ENCODE measurements at regions not wholly inside any gene's neighbourhood (a gene's known extent, or its start where the extent isn't known, plus 50 kb on each side); places are given as distances from the start of the nearest gene placed in this dataset.

DNA sequence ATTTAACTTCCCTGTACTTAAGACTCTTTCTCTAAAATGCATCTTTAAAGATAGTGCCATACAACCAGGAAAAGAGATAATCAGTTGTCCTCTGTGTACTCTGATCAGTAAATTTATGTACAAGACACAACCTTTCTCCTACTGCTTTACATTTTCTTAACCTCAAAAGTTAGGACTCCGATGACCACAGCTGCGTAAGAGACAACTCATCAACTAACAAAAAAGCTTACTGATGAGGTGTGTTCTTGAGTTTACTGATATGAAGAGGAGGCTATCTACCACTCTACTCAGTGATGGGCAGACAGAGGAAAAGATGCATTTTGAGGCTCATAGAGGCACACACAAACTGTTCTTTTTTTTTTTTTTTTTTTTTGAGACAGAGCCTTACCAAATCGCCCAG lies 71.4 kb upstream of the HIF1A start:
- intact Hi-C loops (cut with DNase I): no loop called here
- no peaks in the 10 kb centered on the region for H3K9me3 ChIP-seq
- no peaks in the 10 kb centered on the region for H3K27me3 ChIP-seq
- H3K4me1 ChIP-seq: peaks cover 0 to 23% of the 10 kb centered on the region in 2 donors
- H3K4me3 ChIP-seq: no peak overlapping the region
- ATAC-seq (no peak), DNase-seq (no peak)
- TF ChIP-seq, protein P1, sequence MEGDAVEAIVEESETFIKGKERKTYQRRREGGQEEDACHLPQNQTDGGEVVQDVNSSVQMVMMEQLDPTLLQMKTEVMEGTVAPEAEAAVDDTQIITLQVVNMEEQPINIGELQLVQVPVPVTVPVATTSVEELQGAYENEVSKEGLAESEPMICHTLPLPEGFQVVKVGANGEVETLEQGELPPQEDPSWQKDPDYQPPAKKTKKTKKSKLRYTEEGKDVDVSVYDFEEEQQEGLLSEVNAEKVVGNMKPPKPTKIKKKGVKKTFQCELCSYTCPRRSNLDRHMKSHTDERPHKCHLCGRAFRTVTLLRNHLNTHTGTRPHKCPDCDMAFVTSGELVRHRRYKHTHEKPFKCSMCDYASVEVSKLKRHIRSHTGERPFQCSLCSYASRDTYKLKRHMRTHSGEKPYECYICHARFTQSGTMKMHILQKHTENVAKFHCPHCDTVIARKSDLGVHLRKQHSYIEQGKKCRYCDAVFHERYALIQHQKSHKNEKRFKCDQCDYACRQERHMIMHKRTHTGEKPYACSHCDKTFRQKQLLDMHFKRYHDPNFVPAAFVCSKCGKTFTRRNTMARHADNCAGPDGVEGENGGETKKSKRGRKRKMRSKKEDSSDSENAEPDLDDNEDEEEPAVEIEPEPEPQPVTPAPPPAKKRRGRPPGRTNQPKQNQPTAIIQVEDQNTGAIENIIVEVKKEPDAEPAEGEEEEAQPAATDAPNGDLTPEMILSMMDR (IDR thresholded peaks at IDR 0.05): no peak
- no peak overlapping the region for H3K27ac ChIP-seq
- H3K36me3 ChIP-seq: no peaks in the 10 kb centered on the region

DNA sequence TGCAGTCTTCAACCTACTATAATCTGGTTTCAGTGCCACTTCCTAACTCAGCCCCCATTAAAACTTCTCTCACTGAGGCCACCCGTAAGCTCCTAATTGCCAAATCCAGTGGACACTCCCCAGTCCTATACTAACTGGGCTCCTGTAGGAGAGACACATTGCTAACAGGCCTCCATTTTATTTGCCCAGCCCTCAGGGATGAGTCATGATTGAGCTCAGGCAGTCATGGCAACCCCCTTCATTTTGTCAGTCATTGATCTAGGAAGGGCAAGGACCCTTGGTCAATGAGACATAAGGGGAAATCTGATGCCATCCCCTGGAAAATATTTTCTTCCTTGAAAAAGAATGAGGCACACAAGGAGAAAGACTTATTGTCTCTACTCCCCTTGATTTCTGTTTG lies 70.1 kb upstream of the HIF1A start:
- peaks cover 0 to 13% of the 10 kb centered on the region in 2 donors for H3K4me1 ChIP-seq
- no peaks in the 10 kb centered on the region for H3K27me3 ChIP-seq
- no peak for DNase-seq
- H3K4me3 ChIP-seq: no peak overlapping the region
- ATAC-seq: no peak
- no peaks in the 10 kb centered on the region for H3K9me3 ChIP-seq
- H3K36me3 ChIP-seq: no peaks in the 10 kb centered on the region
- intact Hi-C loops (cut with DNase I): no loop called here
- TF ChIP-seq, protein P1 (IDR thresholded peaks at IDR 0.05): no peak
- H3K27ac ChIP-seq: no peak overlapping the region

- Histone ChIP-seq H3K4me1 (peaks cover 0 to 8% of the 10 kb centered on the region in 2 donors), H3K27me3 (no peaks in the 10 kb centered on the region), H3K36me3 (no peaks in the 10 kb centered on the region), H3K4me3 (no peak overlapping the region), H3K27ac (peak overlapping the region in 1 of 2 donors; percentile 64), H3K9me3 (no peaks in the 10 kb centered on the region)
- intact Hi-C loops (cut with DNase I): no loop called here
- no peak for DNase-seq
- TF ChIP-seq, protein P1 (IDR thresholded peaks at IDR 0.05): no peak
- ATAC-seq: no peak
Observed at GRCh38 chr14:61627612-61628011, 67.7 kb upstream of the HIF1A start.

- ATAC-seq (no peak), DNase-seq (no peak)
- H3K4me1 ChIP-seq: peaks cover 0 to 8% of the 10 kb centered on the region in 2 donors
- peak overlapping the region in 1 of 2 donors; percentile 64 for H3K27ac ChIP-seq
- TF ChIP-seq, protein P1 (IDR thresholded peaks at IDR 0.05): no peak
- H3K9me3 ChIP-seq: no peaks in the 10 kb centered on the region
- no peak overlapping the region for H3K4me3 ChIP-seq
- H3K27me3 ChIP-seq: no peaks in the 10 kb centered on the region
- no peaks in the 10 kb centered on the region for H3K36me3 ChIP-seq
- intact Hi-C loops (cut with DNase I): no loop called here
Observed at GRCh38 chr14:61628016-61628725, 67.1 kb upstream of the HIF1A start.

DNA sequence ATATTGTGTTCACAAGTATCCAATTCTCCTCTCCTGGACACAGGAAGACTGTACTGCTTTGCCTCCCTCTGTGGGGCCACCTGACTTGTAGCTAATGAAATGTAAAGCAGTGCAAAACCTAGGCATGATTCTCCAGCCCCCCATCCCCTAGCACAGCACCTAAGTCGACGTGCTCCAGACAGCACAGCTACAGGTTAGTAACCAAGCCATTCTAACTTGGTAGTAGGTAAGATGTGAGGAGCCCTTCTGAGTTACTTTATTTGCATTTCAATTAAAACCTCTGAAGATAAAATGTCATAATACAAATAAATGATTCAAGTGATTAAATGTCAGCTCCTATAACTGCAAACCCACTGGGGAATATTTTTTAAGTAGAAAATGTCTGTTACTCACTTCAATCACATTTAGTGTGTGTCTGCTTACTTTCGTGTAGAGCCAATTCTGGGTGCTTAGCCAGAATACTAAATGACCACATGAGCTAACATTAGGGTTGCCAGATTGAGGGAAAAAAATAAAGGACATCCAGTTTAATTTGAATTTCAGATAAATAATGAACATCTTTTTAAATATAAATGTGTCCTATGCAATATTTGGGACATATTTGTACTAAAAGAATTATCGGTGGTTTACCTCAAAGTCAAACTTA lies 64.8 kb upstream of the HIF1A start:
- Histone ChIP-seq H3K36me3 (no peaks in the 10 kb centered on the region), H3K27me3 (no peaks in the 10 kb centered on the region), H3K4me3 (no peak overlapping the region), H3K27ac (no peak overlapping the region), H3K4me1 (peaks cover 0 to 8% of the 10 kb centered on the region in 2 donors), H3K9me3 (no peaks in the 10 kb centered on the region)
- TF ChIP-seq, protein P1 (IDR thresholded peaks at IDR 0.05): no peak
- DNase-seq: no peak
- ATAC-seq: no peak
- intact Hi-C loops (cut with DNase I): no loop called here

Data from left lung (tissue), 4 donors.